ENCODE measurements at regions not wholly inside any gene's neighbourhood (a gene's known extent, or its start where the extent isn't known, plus 50 kb on each side); places are given as distances from the start of the nearest gene placed in this dataset.

GRCh38 chr1:222105393-222105737 is 363.5 kb upstream of the DUSP10 start:
- DNase-seq (ENCODE audit: low spot score), result no peak

GRCh38 chr1:222104694-222105392 is 363.0 kb upstream of the DUSP10 start:
- no peak for DNase-seq (ENCODE audit: low spot score)

GRCh38 chr1:222104097-222104496 is 362.2 kb upstream of the DUSP10 start:
- no peak for DNase-seq (ENCODE audit: low spot score)

DNA sequence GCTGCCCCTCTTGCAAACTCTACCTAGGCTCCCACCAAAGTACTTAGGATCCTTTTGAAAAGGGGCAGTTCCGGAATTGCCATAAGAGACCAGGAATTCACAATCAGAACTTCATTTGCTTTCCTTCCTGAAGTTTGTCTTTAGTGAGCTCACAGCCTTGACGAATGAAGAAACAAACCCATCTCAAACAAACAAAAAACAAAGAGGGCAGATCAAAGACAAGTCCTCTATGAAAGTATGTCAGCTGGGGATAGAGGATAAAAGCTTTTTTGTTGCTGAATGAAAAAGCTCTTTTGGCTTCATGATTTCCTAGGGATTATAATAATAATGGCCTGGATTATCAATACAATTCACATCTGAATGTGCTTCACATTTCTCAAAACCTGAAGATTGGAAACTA is 357.9 kb upstream of the DUSP10 start:
- no peak for DNase-seq (ENCODE audit: low spot score)

DNA sequence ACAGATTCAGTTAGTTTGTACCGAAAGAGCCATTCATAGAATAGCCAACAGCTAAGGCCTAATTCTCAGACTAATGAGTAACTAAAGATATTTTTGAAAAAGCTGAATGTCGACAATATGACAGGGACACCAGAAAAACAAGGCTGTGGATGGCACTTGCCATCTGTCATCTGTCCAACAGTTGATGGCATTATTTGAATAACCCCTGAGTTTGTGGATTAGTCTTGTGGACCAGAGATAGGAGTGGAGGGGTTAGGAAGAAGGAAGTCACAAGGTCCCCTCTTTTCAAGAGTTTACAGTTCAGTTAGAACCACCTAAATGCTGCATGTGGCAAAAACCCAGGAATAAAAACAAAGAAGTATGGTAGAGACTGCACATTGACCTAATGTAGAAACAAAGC is 356.5 kb upstream of the DUSP10 start:
- DNase-seq (ENCODE audit: low spot score), result no peak

DNA sequence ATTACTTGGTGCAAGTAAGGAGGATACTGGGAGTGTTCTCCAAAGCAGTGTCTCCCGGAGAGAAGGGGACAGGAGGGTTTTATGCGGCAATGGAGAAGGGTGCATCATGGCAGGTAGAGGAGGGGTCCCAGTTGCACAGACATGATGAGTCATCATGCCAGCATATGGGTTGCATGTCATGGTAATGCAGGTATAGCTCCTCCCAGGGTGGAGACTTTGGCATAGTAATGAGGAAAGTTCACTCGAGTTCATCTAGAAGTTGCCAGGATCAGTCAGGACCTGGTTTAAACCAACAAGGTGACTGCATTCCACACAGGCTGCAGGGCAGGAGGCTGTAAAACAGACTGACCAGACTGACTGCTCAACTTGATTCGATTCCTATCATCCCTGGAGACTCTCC is 355.7 kb upstream of the DUSP10 start:
- no peak for DNase-seq (ENCODE audit: low spot score)

- DNase-seq (ENCODE audit: low spot score), result no peak
Measured at GRCh38 chr1:222096883-222097282, 355.0 kb upstream of the DUSP10 start.

GRCh38 chr1:222096476-222096772 is 354.5 kb upstream of the DUSP10 start:
- no peak for DNase-seq (ENCODE audit: low spot score)

- peak; percentile 49 for DNase-seq (ENCODE audit: low spot score)
Measured at GRCh38 chr1:222095606-222096475, 354.0 kb upstream of the DUSP10 start.

- DNase-seq (ENCODE audit: low spot score), result no peak
Measured at GRCh38 chr1:222093518-222093917, 351.6 kb upstream of the DUSP10 start.

DNA sequence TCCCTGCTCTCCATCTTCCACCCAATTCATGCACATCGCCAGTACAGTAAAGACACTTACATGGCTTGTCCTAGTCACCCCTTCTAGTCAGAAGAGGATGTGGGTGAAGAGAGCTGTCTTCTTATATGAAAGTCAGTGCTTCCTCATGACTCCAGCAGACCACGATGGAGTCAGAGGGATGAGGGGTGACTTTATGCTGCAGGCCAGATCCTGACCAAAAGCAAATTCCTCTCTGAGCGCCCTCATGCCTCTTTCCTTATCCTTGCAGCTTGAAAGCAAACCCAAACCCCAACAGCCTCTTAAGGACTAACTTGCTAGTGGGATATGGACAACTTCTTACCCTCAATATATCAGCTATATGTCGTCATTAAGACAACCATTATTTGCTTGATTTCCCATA is 348.2 kb upstream of the DUSP10 start:
- DNase-seq (ENCODE audit: low spot score), result no peak

GRCh38 chr1:222087221-222087920 is 345.5 kb upstream of the DUSP10 start:
- no peak for DNase-seq (ENCODE audit: low spot score)

- DNase-seq (ENCODE audit: low spot score), result no peak
Measured at GRCh38 chr1:222084996-222085395, 343.1 kb upstream of the DUSP10 start.

- no peak for DNase-seq (ENCODE audit: low spot score)
Measured at GRCh38 chr1:222084048-222084447, 342.2 kb upstream of the DUSP10 start.

DNA sequence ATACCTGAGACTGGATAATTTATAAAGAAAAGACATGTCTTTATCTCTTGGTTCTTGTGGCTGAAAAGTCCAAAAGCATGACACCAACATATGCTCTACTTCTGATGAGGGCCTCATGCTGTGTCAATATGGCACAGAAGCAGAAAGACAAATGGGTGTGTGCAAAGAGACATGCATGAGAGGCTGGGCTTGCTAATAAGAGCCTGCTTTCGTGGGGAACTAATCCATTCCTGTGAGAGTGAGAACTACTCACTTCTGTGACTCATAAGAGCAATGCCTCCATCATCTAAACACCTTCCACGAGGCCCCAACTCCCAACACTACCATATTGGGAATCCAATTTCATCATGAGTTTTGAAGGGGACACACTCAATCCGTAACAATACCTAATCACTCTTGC is 340.0 kb upstream of the DUSP10 start:
- DNase-seq (ENCODE audit: low spot score), result no peak

DNA sequence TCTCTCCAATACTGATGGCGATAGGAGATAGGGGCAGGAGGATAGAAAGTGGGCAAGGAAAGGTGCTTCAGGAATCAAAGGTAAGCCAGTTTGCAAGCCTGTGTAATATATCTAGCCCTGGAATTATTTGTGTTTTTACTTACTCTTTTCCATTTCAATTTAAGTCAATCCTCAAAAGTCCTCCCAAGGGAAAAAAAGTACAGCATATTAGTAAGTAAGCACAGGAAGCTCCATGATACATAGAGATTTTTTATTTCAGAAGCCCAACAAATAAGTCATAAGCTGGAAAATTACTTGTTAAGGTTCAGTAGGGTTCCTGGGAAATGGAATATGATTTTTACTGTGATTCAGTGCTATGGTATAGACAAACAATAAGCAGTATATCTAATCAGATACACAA is 337.7 kb upstream of the DUSP10 start:
- DNase-seq (ENCODE audit: low spot score), result no peak

DNA sequence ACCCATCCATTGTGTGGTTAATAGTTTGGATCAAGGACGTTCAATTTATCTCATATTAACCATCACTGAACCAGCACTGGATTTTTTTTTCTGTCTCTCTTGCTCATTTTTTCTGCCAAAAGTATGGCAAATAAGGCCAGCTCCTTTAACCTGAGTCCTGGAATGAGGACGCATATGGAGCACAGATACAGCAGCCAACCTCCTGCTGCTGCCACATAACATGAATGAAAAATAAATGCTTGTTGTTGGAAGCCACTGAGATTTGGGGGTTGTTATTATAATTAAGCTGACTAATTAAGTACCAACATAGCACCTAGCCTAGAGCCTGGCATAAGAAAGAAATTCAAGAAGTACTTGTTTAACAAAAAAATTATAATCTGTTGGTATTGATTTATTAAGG is 335.3 kb upstream of the DUSP10 start:
- no peak for DNase-seq (ENCODE audit: low spot score)

GRCh38 chr1:222074317-222074716 is 332.4 kb upstream of the DUSP10 start:
- DNase-seq (ENCODE audit: low spot score), result no peak

- DNase-seq (ENCODE audit: low spot score), result no peak
Measured at GRCh38 chr1:222073307-222073995, 331.6 kb upstream of the DUSP10 start.

- DNase-seq (ENCODE audit: low spot score), result no peak
Measured at GRCh38 chr1:222071387-222071786, 329.5 kb upstream of the DUSP10 start.

- DNase-seq (ENCODE audit: low spot score), result no peak
Measured at GRCh38 chr1:222068937-222069336, 327.0 kb upstream of the DUSP10 start.

- DNase-seq (ENCODE audit: low spot score), result no peak
Measured at GRCh38 chr1:222068101-222068500, 326.2 kb upstream of the DUSP10 start.

DNA sequence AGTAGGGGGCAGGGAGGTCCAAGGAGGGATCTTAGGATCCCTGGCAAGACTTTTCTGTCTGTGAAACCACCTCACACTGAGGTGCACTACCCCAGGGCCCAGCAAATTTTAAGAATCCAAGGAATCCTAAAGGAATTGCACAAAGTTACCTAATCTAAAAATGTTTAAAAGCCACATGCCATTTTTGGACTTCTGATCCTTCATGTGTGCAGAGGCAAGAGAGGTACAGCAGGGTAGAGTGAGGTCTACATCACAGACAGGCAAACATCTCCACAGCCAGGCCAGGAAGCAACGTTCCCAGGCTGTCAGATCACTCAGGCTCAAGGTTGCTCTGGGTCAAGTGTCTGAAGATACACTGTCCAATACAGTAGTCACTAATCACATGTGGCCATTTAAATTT is 324.6 kb upstream of the DUSP10 start:
- DNase-seq (ENCODE audit: low spot score), result no peak

All from hematopoietic multipotent progenitor cell treated with erythropoietin and hydrocortisone succinate and interleukin-3 and kit ligand, for 17 days (in vitro differentiated cells).